Sigmoid colon (tissue), 6 donors: ENCODE measurements at regions not wholly inside any gene's neighbourhood (a gene's known extent, or its start where the extent isn't known, plus 50 kb on each side); places are given as distances from the start of the nearest gene placed in this dataset.

Source experiments
- DNase-seq: peaks from one replicate; pipeline ENCODE4 v3.0.0-alpha.2; 2019
- H3K27ac ChIP-seq, 4 donors: fragments of 200-600 bp; sonication (generic); one replicate each; pipeline ENCODE4 v1.5.1; 2016 to 2019; ENCODE audit warnings: mild to moderate bottlenecking in 1 of 4
- H3K27me3 ChIP-seq, 3 donors: fragments of 200-600 bp; sonication (generic); one replicate each; pipeline ENCODE4 v1.5.1; 2019; ENCODE audit warnings: mild to moderate bottlenecking in 1 of 3
- H3K36me3 ChIP-seq, 4 donors: fragments of 200-600 bp; sonication (generic); one replicate each; pipeline ENCODE4 v1.5.1; 2016 to 2019
- H3K4me1 ChIP-seq, 4 donors: fragments of 200-600 bp; sonication (generic); one replicate each; pipeline ENCODE4 v1.5.1; 2017 to 2019
- H3K4me3 ChIP-seq, 4 donors: fragments of 200-600 bp; sonication (generic); one replicate each; pipeline ENCODE4 v1.5.1; 2017 to 2019; ENCODE audit warnings: mild to moderate bottlenecking in 2 of 4, moderate library complexity in 1 of 4
- H3K9me3 ChIP-seq, 4 donors: fragments of 200-600 bp in 3 of 4; sonication (generic) in 3 of 4; one replicate each; pipeline versions ENCODE4 v1.5.1 to v1.6.1; 2013 to 2019
- EP300 ChIP-seq, 4 donors: sonication (generic); formaldehyde crosslinking; IDR thresholded peaks; one replicate each; pipeline ENCODE4 v1.6.1; 2017; ENCODE audit warnings: antibody characterized with exemption in 4 of 4
- POLR2A ChIP-seq, 2 donors: fragments of 450-650 bp; IDR thresholded peaks; one replicate each; pipeline ENCODE4 v1.6.1; 2016; ENCODE audit warnings: antibody characterized with exemption in 2 of 2, mild to moderate bottlenecking in 2 of 2, moderate library complexity in 2 of 2
- POLR2AphosphoS5 ChIP-seq, 4 donors: sonication (generic); formaldehyde crosslinking; IDR thresholded peaks; one replicate each; pipeline ENCODE4 v1.6.1; 2017; ENCODE audit warnings: antibody characterized with exemption in 4 of 4
- WGBS, 2 donors: extraction: QIAGEN DNeasy Blood & Tissue Kit; methylation state at CpG; one replicate each; pipeline ENCODE4 v1.1.7; 2013; 5-methylcytosine and 5-hydroxymethylcytosine counted together
- intact Hi-C: fragments of 100-400 bp; cut with DNase I; formaldehyde crosslinking; loops from one replicate; pipeline ENCODE4 v1.15.1; 2023
- TF ChIP-seq, protein P1 (sequence below), 4 experiments: fragments of 450-650 bp in 3 of 4; fragments of 200-600 bp in 1 of 4; IDR thresholded peaks; one replicate each; pipeline ENCODE4 v1.5.1; 2016 to 2019; ENCODE audit warnings: antibody characterized with exemption in 4 of 4, mild to moderate bottlenecking in 3 of 4, moderate library complexity in 2 of 4
- donor health status: healthy with polysubstance abuse.
- donor health status: healthy.

DNA sequence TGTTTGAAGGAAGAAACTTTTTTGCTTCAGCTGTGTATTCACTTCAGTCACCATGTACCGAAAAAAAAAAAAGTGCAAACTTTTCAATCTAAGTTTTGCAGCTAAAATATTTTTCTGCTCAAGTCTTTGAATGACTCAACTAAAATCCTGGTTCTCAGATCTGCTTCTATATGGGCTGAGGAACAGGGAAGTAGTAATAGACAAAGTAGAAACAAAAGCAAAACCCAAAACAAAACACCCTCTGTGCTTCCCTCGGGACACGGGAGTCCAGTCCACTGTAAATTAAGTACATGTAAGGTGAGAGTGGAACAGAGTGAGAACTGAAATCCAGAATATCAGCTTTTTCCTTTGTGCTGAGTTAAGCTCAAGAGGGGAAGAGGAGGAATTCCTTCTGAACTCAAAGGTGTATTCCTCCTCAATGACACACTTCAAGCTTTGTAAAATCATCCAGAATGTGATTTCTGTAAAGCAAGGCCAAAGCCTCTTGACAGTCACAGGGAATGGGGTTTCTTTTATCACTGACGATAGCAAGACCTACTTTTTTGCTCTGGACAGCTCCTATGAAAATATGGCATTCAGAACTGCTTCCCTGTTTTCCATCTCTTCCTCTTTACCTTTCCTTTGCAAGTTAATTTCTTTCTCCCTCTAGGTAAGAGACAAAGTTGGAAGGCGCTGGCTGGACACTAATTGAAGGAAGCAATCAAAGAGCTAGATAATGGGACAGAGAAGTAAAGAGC lies 433.5 kb upstream of the MMADHC start:
- WGBS, 2 donors = 66 to 72% methylated on average over 5 of the region's 5 CpGs
- no peak overlapping the region for H3K4me3 ChIP-seq
- H3K27me3 ChIP-seq = no peaks in the 10 kb centered on the region
- H3K36me3 ChIP-seq = no peaks in the 10 kb centered on the region
- H3K4me1 ChIP-seq = no peaks in the 10 kb centered on the region
- no peak overlapping the region for H3K27ac ChIP-seq
- intact Hi-C loops = loop anchor here (10.0 kb wide), 1 partner anchor 464 kb away; the partner anchor contains the start of gene RND3
- H3K9me3 ChIP-seq = peaks cover 0 to 1% (median 0%) of the 10 kb centered on the region in 4 donors
- no peak for TF ChIP-seq POLR2AphosphoS5 (IDR thresholded peaks at IDR 0.05)
- TF ChIP-seq, protein P1, sequence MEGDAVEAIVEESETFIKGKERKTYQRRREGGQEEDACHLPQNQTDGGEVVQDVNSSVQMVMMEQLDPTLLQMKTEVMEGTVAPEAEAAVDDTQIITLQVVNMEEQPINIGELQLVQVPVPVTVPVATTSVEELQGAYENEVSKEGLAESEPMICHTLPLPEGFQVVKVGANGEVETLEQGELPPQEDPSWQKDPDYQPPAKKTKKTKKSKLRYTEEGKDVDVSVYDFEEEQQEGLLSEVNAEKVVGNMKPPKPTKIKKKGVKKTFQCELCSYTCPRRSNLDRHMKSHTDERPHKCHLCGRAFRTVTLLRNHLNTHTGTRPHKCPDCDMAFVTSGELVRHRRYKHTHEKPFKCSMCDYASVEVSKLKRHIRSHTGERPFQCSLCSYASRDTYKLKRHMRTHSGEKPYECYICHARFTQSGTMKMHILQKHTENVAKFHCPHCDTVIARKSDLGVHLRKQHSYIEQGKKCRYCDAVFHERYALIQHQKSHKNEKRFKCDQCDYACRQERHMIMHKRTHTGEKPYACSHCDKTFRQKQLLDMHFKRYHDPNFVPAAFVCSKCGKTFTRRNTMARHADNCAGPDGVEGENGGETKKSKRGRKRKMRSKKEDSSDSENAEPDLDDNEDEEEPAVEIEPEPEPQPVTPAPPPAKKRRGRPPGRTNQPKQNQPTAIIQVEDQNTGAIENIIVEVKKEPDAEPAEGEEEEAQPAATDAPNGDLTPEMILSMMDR (IDR thresholded peaks at IDR 0.05) = no peak
- no peak for TF ChIP-seq POLR2A (IDR thresholded peaks at IDR 0.05)
- no peak for TF ChIP-seq EP300 (IDR thresholded peaks at IDR 0.05)
- no peak for DNase-seq

DNA sequence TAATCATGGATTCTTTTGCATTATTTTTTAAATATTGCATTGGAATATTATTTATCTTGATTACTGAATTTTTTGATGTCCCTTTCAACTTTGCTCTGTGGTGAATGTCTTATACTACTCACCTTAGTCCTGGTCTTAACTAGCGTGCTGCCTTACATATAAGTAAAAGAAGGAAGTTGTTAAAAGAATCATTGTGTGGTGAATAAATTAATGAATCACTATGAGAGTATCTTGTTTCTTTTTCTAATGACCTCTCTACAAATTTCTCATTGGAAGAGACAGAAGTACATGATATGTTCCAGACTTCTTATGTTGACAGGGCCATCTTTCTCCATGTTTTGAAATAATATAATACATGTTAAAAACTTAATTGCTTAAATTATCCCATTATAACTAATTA lies 432.6 kb upstream of the MMADHC start:
- H3K27me3 ChIP-seq = no peaks in the 10 kb centered on the region
- intact Hi-C loops = loop anchor here (10.0 kb wide), 1 partner anchor 465 kb away; the partner anchor contains the start of gene RND3
- H3K4me1 ChIP-seq = no peaks in the 10 kb centered on the region
- WGBS, 2 donors = 83 to 94% methylated on average over 1 of the region's 1 CpG
- H3K9me3 ChIP-seq = peaks cover 0 to 4% (median 0%) of the 10 kb centered on the region in 4 donors
- no peaks in the 10 kb centered on the region for H3K36me3 ChIP-seq
- H3K27ac ChIP-seq = no peak overlapping the region
- DNase-seq = no peak
- TF ChIP-seq, protein P1 (IDR thresholded peaks at IDR 0.05) = no peak
- TF ChIP-seq EP300 (IDR thresholded peaks at IDR 0.05) (no peak), POLR2A (IDR thresholded peaks at IDR 0.05) (no peak), POLR2AphosphoS5 (IDR thresholded peaks at IDR 0.05) (no peak)
- H3K4me3 ChIP-seq = no peak overlapping the region

DNA sequence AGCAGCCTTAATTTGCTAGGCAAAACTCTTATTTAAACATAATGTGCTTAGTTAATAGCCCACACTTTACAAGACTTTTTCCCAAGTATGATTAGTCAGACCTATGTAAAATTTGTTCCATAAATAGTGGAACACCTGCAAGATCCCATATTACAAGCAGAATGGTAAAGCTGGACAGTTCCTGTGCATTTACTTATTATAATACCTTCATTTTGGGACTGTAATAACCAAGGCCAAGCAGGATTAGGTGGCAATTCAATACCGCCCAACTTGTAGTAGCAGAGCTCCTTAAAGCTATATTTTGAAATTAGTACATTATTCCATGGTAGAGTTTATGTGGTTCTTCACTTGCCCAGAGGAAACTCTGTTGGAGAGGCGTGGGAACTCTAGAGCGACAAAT lies 431.5 kb upstream of the MMADHC start:
- H3K4me1 ChIP-seq = no peaks in the 10 kb centered on the region
- no peaks in the 10 kb centered on the region for H3K27me3 ChIP-seq
- WGBS, 2 donors = 95% methylated on average over 3 of the region's 3 CpGs
- no peaks in the 10 kb centered on the region for H3K36me3 ChIP-seq
- intact Hi-C loops = no loop called here
- TF ChIP-seq POLR2A (IDR thresholded peaks at IDR 0.05) (no peak), POLR2AphosphoS5 (IDR thresholded peaks at IDR 0.05) (no peak), EP300 (IDR thresholded peaks at IDR 0.05) (no peak)
- TF ChIP-seq, protein P1 (IDR thresholded peaks at IDR 0.05) = no peak
- H3K27ac ChIP-seq = no peak overlapping the region
- H3K4me3 ChIP-seq = no peak overlapping the region
- DNase-seq = no peak
- H3K9me3 ChIP-seq = peaks cover 0 to 4% (median 0%) of the 10 kb centered on the region in 4 donors

DNA sequence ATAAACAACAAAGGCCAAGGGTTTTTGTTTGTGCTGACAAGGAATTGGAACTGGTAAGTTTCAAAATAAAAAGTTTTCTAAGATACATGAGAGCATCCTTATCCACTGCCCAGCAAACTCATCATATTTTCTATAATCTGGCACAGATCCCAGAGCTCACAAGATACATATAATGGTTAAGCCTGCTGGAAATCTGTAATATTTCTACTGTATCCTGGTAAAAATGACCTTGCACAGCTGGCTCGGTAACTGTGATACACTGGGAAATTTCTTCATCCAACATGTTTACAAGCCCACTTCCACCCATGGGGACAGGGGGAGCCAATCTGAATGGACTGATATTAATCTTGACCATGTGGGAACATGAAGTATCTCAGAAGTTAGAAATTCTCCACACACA lies 425.4 kb upstream of the MMADHC start:
- Histone ChIP-seq H3K9me3 (peaks cover 0 to 4% (median 0%) of the 10 kb centered on the region in 4 donors), H3K4me1 (no peaks in the 10 kb centered on the region), H3K36me3 (no peaks in the 10 kb centered on the region), H3K4me3 (no peak overlapping the region), H3K27ac (no peak overlapping the region), H3K27me3 (no peaks in the 10 kb centered on the region)
- TF ChIP-seq POLR2AphosphoS5 (IDR thresholded peaks at IDR 0.05) (no peak), POLR2A (IDR thresholded peaks at IDR 0.05) (no peak)
- TF ChIP-seq, protein P1 (IDR thresholded peaks at IDR 0.05) = no peak
- 79 to 85% methylated on average over 1 of the region's 1 CpG for WGBS, 2 donors
- intact Hi-C loops = no loop called here
- DNase-seq = no peak
